H9 (cell line): ENCODE measurements at regions not wholly inside any gene's neighbourhood (a gene's known extent, or its start where the extent isn't known, plus 50 kb on each side); places are given as distances from the start of the nearest gene placed in this dataset.

Experiments used
- DNase-seq: peaks from one replicate; pipeline ENCODE4 v3.0.0-alpha.2; 2017
- H2AFZ ChIP-seq: one replicate; pipeline ENCODE4 v1.6.1; 2013; ENCODE audit warnings: mild to moderate bottlenecking, low read length, control low read depth, moderate library complexity
- H2AK5ac ChIP-seq: 2 replicates; pipeline ENCODE4 v1.6.1; 2013; ENCODE audit warnings: low read length, control low read depth, mixed read lengths; ENCODE audit not compliant: insufficient read length
- H2BK120ac ChIP-seq: one replicate; pipeline ENCODE4 v1.6.1; 2013; ENCODE audit warnings: low read depth, mild to moderate bottlenecking, low read length, control low read depth, inconsistent platforms; ENCODE audit not compliant: poor library complexity, severe bottlenecking
- H2BK12ac ChIP-seq: 2 replicates; pipeline ENCODE4 v1.6.1; 2013; ENCODE audit warnings: low read length, control low read depth, mixed read lengths, low read depth; ENCODE audit not compliant: insufficient read length
- H2BK15ac ChIP-seq: 2 replicates; pipeline ENCODE4 v1.6.1; 2013; ENCODE audit warnings: low read depth, low read length, control low read depth
- H2BK20ac ChIP-seq: one replicate; pipeline ENCODE4 v1.6.1; 2013; ENCODE audit warnings: low read depth, mild to moderate bottlenecking, low read length, control low read depth, inconsistent platforms; ENCODE audit not compliant: poor library complexity, severe bottlenecking
- H2BK5ac ChIP-seq: 2 replicates; pipeline ENCODE4 v1.6.1; 2013; ENCODE audit warnings: low read length, control low read depth, mixed read lengths; ENCODE audit not compliant: insufficient read length
- H3K14ac ChIP-seq: 2 replicates; pipeline ENCODE4 v1.6.1; 2013; ENCODE audit warnings: low read length, control low read depth; ENCODE audit not compliant: insufficient read depth
- H3K18ac ChIP-seq: 2 replicates; pipeline ENCODE4 v1.6.1; 2013; ENCODE audit warnings: low read depth, mild to moderate bottlenecking, mixed read lengths, low read length, control low read depth; ENCODE audit not compliant: insufficient read length
- H3K23ac ChIP-seq: 2 replicates; pipeline ENCODE4 v1.6.1; 2013; ENCODE audit warnings: low read length, control low read depth, mixed read lengths, low read depth; ENCODE audit not compliant: insufficient read length
- H3K23me2 ChIP-seq: 2 replicates; pipeline ENCODE4 v1.6.1; 2013; ENCODE audit warnings: low read depth, mild to moderate bottlenecking, mixed read lengths, low read length, control low read depth; ENCODE audit not compliant: insufficient read length, poor library complexity, severe bottlenecking
- H3K27ac ChIP-seq: 2 replicates; pipeline ENCODE4 v1.5.1; 2013; ENCODE audit warnings: low read length, control low read depth, mixed read lengths, low read depth; ENCODE audit not compliant: insufficient read length
- H3K27me3 ChIP-seq: 2 replicates; pipeline ENCODE4 v1.6.1; 2013; ENCODE audit warnings: low read length, control low read depth, inconsistent platforms; ENCODE audit not compliant: insufficient read depth
- H3K4ac ChIP-seq: 2 replicates; pipeline ENCODE4 v1.6.1; 2013; ENCODE audit warnings: low read depth, mild to moderate bottlenecking, control low read depth, inconsistent platforms, low read length, moderate library complexity
- H3K4me1 ChIP-seq: 2 replicates; pipeline ENCODE4 v1.6.1; 2013; ENCODE audit warnings: low read length, control low read depth, inconsistent platforms; ENCODE audit not compliant: insufficient read depth
- H3K4me2 ChIP-seq: 2 replicates; pipeline ENCODE4 v1.6.1; 2013; ENCODE audit warnings: low read length, control low read depth, mixed read lengths; ENCODE audit not compliant: insufficient read length, insufficient read depth
- H3K56ac ChIP-seq: 2 replicates; pipeline ENCODE4 v1.6.1; 2013; ENCODE audit warnings: low read depth, mild to moderate bottlenecking, mixed read lengths, low read length, control low read depth; ENCODE audit not compliant: insufficient read length
- H3K79me1 ChIP-seq: 2 replicates; pipeline ENCODE4 v1.6.1; 2013; ENCODE audit warnings: low read depth, mild to moderate bottlenecking, moderate library complexity, low read length, control low read depth, inconsistent platforms; ENCODE audit not compliant: insufficient read depth, poor library complexity, severe bottlenecking
- H3K79me2 ChIP-seq: 2 replicates; pipeline ENCODE4 v1.6.1; 2013; ENCODE audit warnings: low read length, control low read depth, inconsistent platforms; ENCODE audit not compliant: insufficient read depth
- H3K9ac ChIP-seq: 2 replicates; pipeline ENCODE4 v1.6.1; 2013; ENCODE audit warnings: low read length, control low read depth, mixed read lengths; ENCODE audit not compliant: insufficient read length; ENCODE audit errors: extremely low read depth
- H3K9me3 ChIP-seq: one replicate; pipeline ENCODE4 v1.6.1; 2013; ENCODE audit warnings: low read depth, low read length, inconsistent platforms; ENCODE audit not compliant: control insufficient read depth
- H3T11ph ChIP-seq: one replicate; pipeline ENCODE4 v1.6.1; 2013; ENCODE audit warnings: mild to moderate bottlenecking, low read length, control low read depth, inconsistent platforms
- H4K20me1 ChIP-seq: one replicate; pipeline ENCODE4 v1.6.1; 2013; ENCODE audit not compliant: control insufficient read depth, insufficient read length, insufficient read depth
- H4K5ac ChIP-seq: 2 replicates; pipeline ENCODE4 v1.6.1; 2013; ENCODE audit warnings: low read depth, mild to moderate bottlenecking, mixed read lengths, low read length, control low read depth; ENCODE audit not compliant: insufficient read length
- H4K8ac ChIP-seq: replicated peaks from 2 replicates; pipeline ENCODE4 v1.6.1; 2013; ENCODE audit warnings: low read length, control low read depth, mixed read lengths, low read depth; ENCODE audit not compliant: insufficient read length
- H4K91ac ChIP-seq: 2 replicates; pipeline ENCODE4 v1.6.1; 2013; ENCODE audit warnings: low read depth, mild to moderate bottlenecking, moderate library complexity, mixed read lengths, low read length, control low read depth; ENCODE audit not compliant: insufficient read length
- H3K27ac Mint-ChIP-seq, 3 experiments: 2 replicates in 2 of 3; 3 replicates in 1 of 3; pipeline ENCODE4 v1.8.0; 2020 to 2021; ENCODE audit warnings: mixed read lengths in 3 of 3, mild to moderate bottlenecking in 1 of 3, moderate library complexity in 1 of 3
- H3K27me3 Mint-ChIP-seq: 2 replicates; pipeline ENCODE4 v1.8.0; 2021; ENCODE audit warnings: low read depth, mild to moderate bottlenecking, moderate library complexity, mixed read lengths
- H3K36me3 Mint-ChIP-seq, 3 experiments: 2 replicates in 2 of 3; 3 replicates in 1 of 3; pipeline ENCODE4 v1.8.0; 2020 to 2021; ENCODE audit warnings: low read depth in 3 of 3, mixed read lengths in 3 of 3; ENCODE audit not compliant: insufficient read depth in 1 of 3
- H3K4me1 Mint-ChIP-seq, 2 experiments: 2 replicates each; pipeline ENCODE4 v1.8.0; 2020; ENCODE audit warnings: mixed read lengths in 2 of 2
- H3K4me3 Mint-ChIP-seq, 2 experiments: 2 replicates in 1 of 2; 3 replicates in 1 of 2; pipeline ENCODE4 v1.8.0; 2020 to 2021; ENCODE audit warnings: mild to moderate bottlenecking in 2 of 2, mixed read lengths in 2 of 2, moderate library complexity in 1 of 2
- H3K9me3 Mint-ChIP-seq, 2 experiments: 2 replicates in 1 of 2; 3 replicates in 1 of 2; pipeline ENCODE4 v1.8.0; 2020; ENCODE audit warnings: mild to moderate bottlenecking in 2 of 2, mixed read lengths in 2 of 2, moderate library complexity in 1 of 2
- WGBS: extraction: QIAGEN DNeasy Blood & Tissue Kit; methylation state at CpG from one replicate; pipeline ENCODE4 v1.1.7; 2013; ENCODE audit warnings: missing lambda C conversion rate, low lambda C conversion rate, mixed read lengths; ENCODE audit not compliant: insufficient read length; ENCODE audit errors: extremely low coverage; 5-methylcytosine and 5-hydroxymethylcytosine counted together
- TF ChIP-seq, protein P1 (sequence below): fragments of 200-600 bp; sonication (generic); conservative IDR thresholded peaks from 3 replicates; pipeline ENCODE4 v1.8.0; 2021; ENCODE audit warnings: antibody characterized with exemption, mild to moderate bottlenecking

- H3K4me1 Mint-ChIP-seq, result no peaks in the 10 kb centered on the region
- TF ChIP-seq, protein P1, sequence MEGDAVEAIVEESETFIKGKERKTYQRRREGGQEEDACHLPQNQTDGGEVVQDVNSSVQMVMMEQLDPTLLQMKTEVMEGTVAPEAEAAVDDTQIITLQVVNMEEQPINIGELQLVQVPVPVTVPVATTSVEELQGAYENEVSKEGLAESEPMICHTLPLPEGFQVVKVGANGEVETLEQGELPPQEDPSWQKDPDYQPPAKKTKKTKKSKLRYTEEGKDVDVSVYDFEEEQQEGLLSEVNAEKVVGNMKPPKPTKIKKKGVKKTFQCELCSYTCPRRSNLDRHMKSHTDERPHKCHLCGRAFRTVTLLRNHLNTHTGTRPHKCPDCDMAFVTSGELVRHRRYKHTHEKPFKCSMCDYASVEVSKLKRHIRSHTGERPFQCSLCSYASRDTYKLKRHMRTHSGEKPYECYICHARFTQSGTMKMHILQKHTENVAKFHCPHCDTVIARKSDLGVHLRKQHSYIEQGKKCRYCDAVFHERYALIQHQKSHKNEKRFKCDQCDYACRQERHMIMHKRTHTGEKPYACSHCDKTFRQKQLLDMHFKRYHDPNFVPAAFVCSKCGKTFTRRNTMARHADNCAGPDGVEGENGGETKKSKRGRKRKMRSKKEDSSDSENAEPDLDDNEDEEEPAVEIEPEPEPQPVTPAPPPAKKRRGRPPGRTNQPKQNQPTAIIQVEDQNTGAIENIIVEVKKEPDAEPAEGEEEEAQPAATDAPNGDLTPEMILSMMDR, result no peak
- H3K9me3 Mint-ChIP-seq, result peaks cover 18 to 20% of the 10 kb centered on the region in 2 experiments; a peak in 3 of 5 replicates
- no peak overlapping the region for H3K27ac Mint-ChIP-seq
- Histone ChIP-seq H3K79me1 (no peaks in the 10 kb centered on the region), H3K23ac (no peak overlapping the region), H3K18ac (no peak overlapping the region), H3K14ac (no peak overlapping the region), H3K27me3 (no peaks in the 10 kb centered on the region), H2BK15ac (no peak overlapping the region), H3K9ac (no peak overlapping the region), H2BK20ac (no peak overlapping the region), H2AFZ (no peak overlapping the region), H3K9me3 (no peaks in the 10 kb centered on the region), H3K4me2 (no peak overlapping the region), H3K23me2 (no peaks in the 10 kb centered on the region), H3K56ac (no peak overlapping the region), H2BK5ac (no peak overlapping the region), H4K91ac (no peak overlapping the region), H2AK5ac (no peak overlapping the region), H3K27ac (no peak overlapping the region), H4K8ac (no peak overlapping the region), H2BK120ac (no peak overlapping the region), H3K4me1 (no peaks in the 10 kb centered on the region), H3T11ph (no peak overlapping the region), H4K5ac (no peak overlapping the region), H3K79me2 (no peaks in the 10 kb centered on the region), H3K4ac (no peak overlapping the region), H2BK12ac (no peak overlapping the region), H4K20me1 (no peaks in the 10 kb centered on the region)
- H3K36me3 Mint-ChIP-seq, result peaks cover 0 to 9% (median 0%) of the 10 kb centered on the region in 3 experiments; a peak in 3 of 7 replicates
- no peaks in the 10 kb centered on the region; the same call in 1 of the 2 replicates for H3K27me3 Mint-ChIP-seq
- DNase-seq, result no peak
- no peak overlapping the region for H3K4me3 Mint-ChIP-seq
- no CpG with 5 or more reads among the region's 2 CpGs for WGBS
Observed at GRCh38 chr12:67842124-67842523, 147.1 kb upstream of the IFNG-AS1 start.
